HG02885 (cell line): ENCODE measurements at regions not wholly inside any gene's neighbourhood (a gene's known extent, or its start where the extent isn't known, plus 50 kb on each side); places are given as distances from the start of the nearest gene placed in this dataset.
A peak's percentile ranks its signal among the peaks of the same experiment; 100 is the strongest.
"Not testable (repeated sequence)": the region's sequence is repeated elsewhere in the genome, so short reads cannot be mapped to it uniquely, and the experiment has no call there.

Source experiments
- ATAC-seq: cut with Tn5 transposase; IDR thresholded peaks from one replicate; pipeline ENCODE4 v1.9.1; 2021; ENCODE audit warnings: mild to moderate bottlenecking; ENCODE audit not compliant: unreplicated experiment, poor library complexity

DNA sequence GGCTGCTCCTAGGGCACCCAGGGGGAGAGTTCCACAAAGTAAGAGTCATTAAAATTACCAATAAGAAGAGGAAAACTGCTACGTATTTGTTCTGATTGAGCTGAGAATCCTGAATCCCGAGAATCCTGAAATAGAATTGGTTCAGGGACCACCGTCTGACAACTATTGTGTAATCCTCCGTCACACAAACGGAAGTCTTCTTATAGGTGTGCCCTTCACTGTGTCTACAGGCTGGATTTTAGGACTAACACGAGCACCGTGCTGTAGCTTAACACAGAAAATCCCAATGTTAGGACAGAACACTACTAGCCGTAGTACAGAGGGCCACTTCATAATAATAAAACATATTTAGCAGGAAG is 50.6 kb upstream of the RNF182 start:
- no peak for ATAC-seq

DNA sequence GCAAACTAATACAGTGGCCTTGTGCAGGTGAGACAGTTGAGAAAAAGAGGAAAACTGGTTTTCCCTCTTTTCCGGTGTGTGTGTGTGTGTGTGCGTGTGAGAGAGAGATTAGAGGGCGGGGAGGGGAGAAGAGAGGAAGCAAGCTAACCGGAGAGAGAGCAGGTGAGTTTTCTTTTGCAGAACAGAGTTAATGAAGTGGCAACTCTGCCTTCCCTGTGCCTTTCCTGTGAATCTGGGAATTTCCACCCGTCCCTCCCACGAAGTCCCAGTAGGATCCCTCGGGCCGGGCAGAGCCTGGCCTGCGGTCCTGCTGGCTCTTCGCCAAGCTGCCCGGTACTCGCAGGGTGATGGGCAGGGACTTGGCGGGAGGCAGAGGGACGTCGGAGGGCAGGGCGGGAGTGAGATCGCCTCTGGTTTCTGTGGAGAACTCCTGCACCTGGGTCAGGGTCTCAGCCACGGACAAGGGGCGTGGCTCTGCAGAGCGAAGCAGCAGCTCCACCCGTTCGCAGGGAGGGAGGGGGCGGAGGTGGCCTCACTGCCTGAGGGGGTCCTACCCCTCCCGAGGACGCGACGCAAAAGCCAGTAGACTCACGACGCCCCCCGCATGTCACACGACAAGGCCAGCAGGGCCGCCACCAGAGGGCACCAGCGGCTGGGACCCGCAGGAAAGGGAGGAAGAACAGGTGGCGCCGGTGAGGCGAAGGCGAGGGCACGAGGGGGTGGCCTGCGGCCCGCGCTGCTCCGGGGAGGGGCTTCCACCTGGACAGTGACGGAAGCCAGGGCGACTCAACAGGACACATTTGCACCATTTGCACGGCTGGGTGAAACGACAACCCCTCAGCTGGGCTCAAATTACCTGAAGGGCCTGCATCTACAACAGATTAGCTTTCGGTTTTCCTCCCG is 51.2 kb upstream of the RNF182 start:
- peak; percentile 64 for ATAC-seq

DNA sequence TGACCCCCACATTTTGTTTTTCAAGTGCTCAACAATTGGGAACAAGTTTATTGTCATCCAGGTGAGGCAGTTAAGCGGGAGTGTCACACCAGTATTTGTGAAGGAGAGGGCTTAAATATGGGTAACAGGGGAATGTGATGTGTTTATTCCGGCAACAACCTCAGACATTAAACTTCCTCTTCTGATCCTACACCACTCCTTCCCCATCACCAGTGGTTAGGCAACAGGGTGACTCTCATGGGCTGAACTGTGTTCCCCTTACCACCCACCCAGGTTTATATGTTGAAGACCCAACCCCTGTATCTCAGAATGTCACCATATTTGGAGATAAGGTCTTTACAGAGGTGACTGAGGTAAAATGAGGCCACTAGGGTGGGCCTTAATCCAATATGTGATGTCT is 52.1 kb upstream of the RNF182 start:
- no peak for ATAC-seq

DNA sequence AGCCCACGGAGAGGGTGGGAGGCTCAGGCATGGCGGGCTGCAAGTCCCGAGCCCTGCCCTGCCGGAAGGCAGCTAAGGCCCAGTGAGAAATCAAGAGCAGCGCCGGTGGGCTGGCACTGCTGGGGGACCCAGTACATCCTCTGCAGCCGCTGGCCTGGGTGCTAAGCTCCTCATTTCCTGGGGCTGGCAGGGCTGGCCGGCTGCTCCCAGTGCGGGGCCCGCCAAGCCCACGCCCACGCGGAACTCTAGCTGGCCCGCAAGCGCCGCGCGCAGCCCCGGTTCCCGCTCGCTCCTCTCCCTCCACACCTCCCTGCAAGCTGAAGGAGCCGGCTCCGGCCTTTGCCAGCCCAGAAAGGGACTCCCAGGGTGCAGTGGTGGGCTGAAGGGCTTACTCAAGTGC is 52.7 kb upstream of the RNF182 start:
- not testable (repeated sequence) for ATAC-seq

DNA sequence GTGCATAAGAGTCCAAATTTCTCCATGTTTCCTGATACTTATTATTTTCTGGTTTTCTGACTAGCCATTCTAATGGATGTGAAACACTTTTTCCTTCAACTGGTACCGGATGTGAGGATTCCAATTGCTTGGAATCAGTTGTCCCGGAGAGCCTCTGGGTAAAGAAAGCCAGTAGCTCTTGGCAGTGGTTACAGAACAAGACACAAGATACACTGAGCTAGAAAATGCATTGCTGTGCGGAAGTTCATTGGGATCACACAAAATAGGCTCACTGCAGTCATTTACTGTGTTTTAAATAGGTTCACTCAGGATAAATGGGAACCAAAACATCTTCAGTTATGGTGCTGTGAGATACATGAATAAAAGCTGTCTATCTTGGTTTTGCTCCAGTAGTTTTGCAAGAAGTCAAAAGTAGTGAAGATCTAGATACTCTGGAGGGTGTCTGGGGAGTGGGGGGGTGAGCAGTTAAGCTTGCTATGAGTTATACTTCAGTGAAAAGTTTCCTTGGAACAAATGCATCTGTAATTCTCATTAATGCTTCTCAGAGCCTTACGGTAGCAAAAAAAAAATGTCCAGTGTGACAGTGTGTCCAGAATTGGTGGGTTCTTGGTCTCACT is 54.4 kb upstream of the RNF182 start:
- no peak for ATAC-seq

DNA sequence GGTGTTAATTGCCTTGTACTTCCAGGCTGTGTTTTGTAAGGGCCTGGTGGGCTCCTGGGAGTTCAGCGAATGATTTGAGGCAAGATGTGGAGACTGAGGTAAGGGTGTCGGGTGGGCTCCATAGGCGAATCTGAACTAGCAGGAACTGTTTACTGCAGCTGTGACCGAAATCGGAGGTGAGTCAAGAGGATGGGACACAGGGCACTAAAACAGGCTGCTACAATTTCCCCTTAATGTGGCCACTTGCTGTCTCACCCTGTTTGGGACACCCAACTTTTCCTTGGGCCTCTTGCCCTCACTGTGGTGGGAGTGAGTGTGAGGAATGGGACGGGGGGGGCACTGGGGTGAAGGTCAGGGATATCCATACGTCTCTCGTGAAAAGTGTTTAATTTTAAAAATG is 53.9 kb upstream of the MCUR1 start:
- ATAC-seq = no peak

DNA sequence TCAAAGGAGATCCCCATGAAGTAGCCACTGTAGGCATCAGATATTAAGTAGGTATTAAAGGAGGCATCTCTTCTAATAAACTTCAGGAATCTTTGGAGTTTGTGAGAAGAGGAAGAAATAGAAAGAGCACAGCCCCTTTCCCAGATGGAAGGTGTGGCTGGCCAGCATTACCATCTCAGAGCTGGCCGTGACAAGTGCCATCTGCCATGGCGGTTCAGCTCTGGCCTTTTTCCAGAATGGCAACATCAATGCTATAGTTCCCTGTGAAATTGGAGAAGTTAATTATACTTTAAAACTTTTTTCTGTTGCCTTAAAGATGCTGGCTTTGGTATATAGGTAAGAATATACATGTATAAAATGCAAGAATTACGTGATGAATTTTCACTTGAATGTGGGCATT is 51.9 kb upstream of the MCUR1 start:
- no peak for ATAC-seq

DNA sequence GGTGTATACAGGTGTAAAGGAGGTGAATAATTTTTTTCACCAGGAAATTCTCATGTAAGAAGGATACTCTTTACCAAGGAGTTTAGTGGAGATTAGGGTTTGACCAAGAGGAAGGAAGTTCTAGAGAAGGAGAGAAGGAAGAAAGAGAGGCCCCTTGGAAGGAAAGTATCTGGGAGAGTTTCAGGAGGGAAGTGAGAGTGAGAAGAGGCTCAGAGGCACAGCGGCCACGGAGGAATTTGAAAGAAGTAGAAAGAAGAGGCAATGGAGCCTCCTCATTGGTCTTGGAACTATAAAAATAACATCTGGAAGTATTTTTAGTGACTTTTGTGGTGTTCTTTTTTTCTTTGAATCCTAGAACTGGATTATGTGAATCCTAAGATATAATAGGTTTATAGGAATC is 50.8 kb upstream of the MCUR1 start:
- ATAC-seq = no peak

DNA sequence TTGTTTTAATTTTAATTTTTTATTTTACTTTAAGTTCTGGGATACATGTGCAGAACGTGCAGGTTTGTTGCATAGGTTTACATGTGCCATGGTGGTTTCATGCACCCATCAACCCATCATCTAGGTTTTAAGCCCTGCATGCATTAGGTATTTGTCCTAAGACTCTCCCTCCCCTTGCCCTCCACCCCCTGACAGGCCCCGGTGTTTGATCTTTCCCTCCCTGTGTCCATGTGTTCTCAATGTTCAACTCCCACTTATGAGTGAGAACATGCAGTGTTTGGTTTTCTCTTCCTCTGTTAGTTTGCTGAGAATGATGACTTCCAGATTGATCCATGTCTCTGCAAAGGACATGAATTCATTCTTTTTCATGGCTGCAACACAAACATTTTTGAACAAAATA is 50.3 kb upstream of the MCUR1 start:
- ATAC-seq = not testable (repeated sequence)
